Stimulated activated CD4-positive, alpha-beta T cell treated with anti-CD3 and anti-CD28 coated beads, Interleukin-2, amount 100 ng/mL, for 48 hours (primary cell): ENCODE measurements at regions not wholly inside any gene's neighbourhood (a gene's known extent, or its start where the extent isn't known, plus 50 kb on each side); places are given as distances from the start of the nearest gene placed in this dataset.

ENCODE experiments used
- DNase-seq, 2 donors: peaks; one replicate each; pipeline ENCODE4 v3.0.0-alpha.2; 2020

DNA sequence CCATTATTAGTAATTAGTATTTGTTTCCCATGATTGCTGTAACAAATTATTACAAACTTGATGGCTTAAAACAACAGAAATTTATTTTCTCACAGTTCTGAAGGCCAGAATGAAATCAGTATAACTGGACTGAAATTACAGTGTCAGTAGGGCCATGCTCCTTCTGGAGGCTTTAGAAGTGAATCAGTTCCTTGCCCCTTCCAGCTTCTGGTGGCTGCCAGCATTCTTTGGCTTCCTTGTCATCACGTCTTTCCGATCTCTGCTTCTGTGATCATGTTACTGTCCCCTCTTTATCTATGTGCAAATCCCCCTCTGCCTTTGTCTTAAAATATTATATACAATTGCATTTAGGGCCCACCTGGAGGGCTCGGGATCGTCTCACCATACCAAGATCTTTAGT, 92.0 kb downstream of the FOXB1 start:
- DNase-seq: no peak

DNA sequence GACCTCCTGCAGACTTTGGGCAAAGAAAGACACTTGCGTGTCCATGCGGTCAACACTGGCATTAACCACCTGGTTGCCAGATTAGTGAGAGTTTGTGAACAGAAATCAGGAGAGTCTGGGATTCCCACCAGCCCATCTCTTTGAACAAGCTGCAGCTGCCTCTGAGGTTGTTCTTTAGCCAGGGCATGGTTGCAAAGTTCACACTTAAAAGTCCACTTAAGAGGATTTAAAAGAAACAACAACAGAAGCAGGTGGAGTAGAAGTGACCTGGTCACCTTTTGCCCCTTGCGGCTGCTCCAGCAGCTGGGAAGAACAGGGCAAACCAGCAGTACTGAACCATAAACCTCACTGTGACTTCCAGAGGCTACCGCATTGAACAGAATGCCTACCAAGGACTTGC, 97.3 kb downstream of the FOXB1 start:
- DNase-seq: no peak

DNA sequence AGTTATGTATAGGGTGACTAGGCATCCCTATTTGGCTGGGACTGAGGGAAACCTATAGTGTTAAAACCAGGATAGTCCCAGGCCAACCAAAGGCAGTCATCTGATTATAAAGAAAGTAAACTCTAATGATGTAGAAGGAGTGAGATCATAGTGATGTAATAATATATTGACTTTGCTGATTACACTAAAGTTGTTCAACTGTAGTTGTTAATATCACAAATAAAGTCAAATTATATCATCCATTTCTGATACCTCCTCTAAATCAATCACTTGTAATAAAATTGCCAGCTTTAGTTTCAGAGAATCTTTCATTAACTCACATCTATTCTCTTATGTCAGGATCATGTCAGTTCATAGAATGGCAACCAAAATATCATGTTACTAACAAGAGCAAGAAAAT, 98.6 kb downstream of the FOXB1 start:
- no peak for DNase-seq

DNA sequence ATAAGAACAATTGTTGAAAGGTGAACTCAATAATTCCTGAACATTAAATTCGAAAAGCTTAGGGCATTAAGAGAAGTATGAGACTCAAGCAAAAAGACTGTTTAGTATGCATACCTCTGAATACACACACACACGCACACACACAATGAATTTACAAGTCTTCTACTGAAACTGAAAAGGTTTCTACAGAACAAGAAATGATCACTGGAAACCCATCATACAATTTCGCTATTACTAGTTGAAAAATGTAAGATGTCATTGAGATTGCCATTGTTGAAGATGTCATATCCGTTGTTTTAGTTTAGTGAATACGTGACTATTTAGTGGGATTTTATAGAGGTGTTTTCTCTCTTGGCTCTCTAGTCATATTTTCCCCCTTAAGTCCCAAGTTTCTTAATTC, 106.8 kb downstream of the FOXB1 start:
- DNase-seq: no peak

DNA sequence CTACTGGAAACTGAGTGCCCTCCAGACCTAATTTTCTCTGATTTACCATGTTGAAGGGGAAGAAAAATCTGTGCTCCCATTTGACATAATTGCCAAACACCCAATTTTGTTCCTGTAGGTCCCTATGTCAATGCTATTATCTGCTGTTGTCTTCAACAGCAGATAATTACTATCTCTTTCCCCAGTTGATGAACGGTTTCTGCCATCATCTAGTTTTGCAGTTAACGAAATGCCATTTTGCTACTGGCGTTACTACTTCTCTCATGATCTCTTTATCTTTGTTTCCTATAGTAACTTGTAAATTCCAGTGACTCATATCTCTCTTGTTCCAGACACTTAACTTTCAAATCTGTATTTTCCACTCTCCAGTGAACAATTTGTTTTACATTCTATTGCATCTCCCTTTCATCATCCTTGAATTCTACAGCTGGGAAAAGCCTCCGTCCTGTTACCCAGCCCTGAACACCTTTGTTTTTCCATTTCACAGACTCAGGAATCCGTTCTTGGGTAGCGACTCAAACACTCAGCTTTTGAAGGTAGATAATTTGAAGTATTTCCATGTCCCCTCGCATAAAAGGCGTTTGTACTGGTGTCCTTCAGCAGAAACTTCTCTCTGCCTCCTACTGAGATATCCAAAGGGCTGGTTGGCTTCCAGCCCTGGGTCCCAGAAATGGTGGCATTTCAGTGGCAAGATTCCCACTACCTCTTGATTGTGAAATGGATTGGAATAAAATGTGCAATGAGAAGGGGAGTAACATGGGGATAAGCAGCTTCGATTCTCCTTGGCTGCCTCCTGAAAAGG, 111.7 kb downstream of the FOXB1 start:
- DNase-seq: no peak

DNA sequence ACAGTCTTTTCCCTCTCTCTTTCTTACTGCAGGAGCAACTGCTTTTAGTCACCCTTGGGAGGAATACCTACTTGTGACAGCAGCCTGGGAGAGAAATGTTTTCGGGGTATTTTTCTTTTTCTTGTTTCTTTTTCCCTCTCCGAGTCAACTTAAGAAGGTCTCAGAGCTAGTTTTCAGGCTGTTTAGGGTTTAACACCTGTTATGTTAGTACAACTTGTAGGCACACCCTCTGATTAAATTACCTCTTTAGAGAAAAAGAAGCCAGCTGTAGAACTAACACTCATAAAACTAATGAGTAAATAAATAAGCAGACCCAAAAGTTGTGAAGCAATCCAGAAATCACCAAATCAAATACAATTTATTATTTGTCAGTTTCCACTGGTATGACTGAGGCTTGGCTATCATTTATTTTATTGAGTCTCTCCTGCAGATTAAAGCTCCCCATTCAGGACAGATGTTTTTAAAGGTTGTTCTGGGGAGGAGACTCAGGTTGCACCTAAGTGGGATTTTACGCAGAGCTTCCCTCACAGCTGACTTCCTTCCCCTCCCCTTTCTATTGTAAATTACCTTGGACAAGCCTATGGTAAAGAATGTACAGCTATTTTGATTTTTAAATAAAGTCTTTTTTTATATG, 112.5 kb downstream of the FOXB1 start:
- DNase-seq: no peak

DNA sequence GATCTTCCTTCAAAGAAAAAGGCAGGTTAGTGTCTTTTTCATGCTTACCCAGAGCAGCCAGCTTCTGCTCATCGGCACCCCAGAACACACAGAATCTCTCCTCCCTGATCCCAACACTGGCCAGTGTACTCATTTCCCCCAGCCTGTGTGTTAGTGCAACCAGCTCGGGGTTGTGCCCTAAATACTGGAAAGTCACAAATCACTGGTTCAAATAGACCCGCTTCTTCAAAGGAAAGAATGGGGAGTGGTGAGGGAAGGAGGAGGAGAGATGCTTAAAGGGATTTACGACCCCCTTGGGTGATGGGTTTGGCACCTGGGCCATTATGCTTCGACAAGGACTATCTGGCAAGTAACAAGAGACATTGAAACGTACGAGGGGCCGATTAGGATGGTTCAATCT, 114.0 kb downstream of the FOXB1 start:
- DNase-seq: no peak

DNA sequence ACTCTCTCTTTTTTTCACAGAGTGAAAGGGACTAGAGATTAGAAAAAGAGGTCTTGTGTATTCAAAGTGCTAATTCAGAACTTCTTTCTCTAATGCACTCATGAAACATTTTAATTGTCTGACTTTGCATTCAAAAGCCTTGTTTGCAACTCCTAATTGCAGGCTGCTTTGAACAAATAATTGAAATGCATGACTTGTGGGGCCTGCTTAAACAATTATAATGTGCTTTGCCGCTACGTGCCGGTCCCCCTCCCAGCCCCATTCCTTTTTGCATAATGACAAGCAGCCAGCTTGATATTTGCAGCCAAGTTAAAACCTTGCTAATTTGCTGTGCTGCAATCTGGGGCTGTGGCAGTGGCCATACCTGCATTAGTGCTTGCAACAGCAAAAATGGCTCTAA, 114.5 kb downstream of the FOXB1 start:
- DNase-seq: no peak

DNA sequence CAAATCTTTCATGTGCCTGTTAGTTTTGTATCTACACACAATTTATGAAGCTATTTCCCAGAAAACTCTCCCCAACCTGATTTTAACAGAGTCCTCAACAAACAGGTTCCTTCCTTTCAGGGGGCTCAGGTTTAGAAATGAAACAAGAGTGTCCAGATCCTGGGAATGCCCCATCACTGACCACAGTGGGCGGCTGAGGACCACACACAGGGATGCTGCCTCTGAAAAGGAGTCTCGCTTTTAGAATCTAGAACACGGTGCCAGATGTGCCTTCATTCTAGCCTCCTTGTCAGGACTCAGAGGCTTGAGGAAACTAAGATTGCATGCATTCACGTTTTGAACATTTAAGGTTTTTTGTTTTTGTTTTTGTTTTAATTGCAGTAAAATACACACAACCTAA, 115.0 kb downstream of the FOXB1 start:
- DNase-seq: no peak

DNA sequence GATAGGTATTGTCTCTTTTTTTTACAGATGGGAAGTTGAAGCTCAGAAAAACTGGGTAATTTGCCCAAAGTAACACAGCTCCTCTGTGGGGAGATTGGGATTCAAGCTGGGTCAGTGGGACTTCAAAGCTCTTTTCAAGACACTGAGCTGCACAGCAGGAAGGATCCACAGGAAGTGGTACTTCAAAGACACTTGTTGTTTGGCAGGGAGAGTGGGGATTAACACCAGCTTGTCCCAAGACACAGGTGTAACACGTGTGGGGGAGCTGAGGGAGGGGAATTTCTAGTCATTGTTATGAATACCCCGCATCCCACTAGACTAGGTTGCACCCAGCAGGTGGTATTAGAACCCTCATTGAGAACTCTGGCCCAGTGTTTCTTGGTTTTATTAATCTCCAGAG, 116.0 kb downstream of the FOXB1 start:
- no peak for DNase-seq

DNA sequence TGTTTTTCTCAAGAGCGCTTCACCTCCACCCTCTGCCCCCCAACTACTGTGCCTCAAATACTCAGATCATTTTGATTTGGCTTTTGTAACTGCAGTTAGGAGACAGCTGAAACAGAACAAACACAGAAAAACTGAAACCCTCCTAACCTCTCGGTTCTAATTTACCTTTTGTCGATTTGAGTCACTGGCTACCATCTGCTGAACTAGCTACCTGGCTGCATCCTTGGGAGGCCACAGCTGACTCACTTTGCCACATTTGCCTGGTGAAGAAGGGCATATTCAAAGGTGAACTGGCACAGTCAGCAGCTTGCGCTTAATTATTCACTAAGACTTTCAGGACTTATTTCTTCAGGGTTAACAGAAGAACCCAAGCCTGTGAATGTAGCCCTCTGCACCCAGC, 117.7 kb downstream of the FOXB1 start:
- peak in 1 of 2 donors; percentile 32 for DNase-seq

DNA sequence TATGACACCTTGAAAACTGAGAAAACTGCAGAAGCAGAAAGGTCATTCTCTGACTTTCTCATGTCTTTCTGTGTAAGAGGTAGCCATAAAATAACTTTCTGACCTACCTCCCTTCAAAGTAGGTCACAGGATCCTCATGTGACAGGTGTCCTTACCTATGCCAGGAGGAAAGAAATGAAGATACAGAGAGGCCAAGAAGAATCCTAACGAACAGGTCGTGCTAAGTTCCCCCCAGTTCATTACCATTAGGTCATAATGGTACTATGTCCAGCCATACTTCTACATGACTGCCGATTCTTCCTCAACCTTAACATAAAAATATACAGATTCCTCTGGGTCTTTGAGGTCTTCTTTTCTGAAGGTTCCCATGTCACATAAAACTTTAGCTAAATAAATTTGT, 118.6 kb downstream of the FOXB1 start:
- no peak for DNase-seq

DNA sequence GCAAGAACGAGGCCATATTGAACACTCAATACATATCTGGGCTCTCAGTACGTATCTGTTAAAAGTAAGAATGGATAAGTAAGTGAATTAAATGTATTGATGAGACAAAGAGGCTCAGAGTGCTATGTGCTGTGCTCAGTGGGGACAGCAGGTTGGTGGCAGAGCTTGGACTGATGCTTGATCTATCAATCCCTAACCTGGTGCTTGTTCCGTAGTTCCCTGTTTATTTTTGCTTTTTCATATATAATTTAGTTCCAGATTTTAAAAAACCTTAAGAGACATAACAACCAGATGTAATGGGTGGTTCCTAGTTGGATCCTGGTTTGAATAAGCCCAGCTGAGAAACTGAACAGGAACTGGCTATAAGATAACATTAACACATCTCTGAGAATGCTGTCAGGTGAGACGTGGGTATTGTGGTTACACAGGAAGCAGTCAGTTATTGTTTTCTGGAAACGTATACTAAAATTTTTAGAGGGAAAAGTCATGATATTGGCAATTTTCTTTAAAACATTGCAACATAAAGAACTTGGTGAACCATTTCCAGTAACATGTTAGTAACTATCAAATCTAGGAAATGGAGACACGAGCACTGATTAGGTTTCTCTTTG, 120.5 kb downstream of the FOXB1 start:
- DNase-seq: no peak

DNA sequence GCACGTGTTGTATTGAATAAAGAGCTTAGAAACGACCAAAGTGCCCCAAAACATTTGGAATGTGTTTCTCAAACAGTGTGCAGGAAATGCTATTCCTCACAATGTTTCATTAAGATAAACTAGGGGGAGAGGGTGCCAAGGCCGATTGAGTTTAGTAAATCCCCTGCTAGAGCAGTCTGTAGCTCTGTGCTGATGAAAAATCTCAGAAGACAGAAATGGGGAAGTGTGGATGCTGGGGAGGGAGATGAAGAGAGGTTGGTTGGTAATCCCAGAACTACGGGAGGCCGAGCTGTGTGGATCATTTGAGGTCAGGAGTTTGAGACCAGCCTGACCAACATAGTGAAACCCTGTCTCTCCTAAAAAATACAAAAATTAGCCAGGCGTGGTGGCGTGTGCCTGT, 121.2 kb downstream of the FOXB1 start:
- no peak for DNase-seq

DNA sequence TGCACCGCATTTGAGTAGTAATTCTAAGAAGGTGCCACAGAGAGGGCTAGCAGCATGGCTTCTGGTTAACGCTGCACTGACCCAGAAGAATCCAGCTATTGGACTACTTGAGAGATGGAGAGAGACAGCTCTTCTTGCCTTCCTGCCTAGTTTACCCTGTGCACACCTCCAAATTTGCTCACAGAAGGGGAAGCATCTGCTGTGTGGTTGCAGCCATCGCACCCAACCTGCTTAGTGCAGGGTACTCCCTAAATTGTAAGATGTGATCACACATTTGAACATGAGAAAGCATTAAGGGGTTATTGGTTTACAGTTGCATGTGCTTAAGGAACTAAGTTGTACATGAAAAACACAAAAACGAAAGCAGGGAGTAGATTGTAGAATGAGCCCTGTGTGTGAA, 122.1 kb downstream of the FOXB1 start:
- DNase-seq: no peak

DNA sequence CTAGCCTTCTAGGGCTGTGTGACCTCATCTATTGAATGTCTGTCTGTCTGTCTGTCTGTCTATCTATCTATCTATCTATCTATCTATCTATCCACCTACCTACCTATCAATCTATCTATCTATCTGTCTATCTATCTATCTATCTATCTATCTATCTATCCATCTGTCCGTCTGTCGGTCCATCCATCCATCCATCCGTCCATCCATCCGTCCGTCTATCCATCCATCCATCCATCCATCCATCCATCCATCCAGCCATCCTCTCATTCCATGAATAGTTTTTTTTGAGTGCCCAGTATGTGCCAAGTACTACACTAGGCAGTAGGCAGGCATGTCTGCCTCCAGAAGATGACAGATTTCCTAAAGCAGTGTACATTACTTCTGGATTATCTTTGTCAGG, 122.5 kb downstream of the FOXB1 start:
- no peak for DNase-seq

DNA sequence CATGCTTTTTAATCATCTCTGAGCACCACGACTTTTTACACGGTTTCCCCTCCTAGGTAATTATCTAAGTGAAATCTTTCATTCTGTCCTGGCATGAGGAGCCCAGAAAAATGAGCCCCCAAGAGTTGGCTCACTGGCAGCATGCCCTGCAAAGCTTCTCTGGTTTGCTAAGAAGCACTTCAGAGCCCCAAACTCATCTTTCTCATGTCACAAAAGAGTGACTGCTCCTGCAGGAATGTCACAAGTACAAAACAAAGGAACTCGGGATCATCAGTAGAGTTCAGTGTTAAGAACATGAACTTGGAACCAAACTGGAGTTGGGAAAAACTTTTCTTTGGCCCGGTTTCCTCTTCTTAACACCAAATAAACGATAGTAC, 123.9 kb downstream of the FOXB1 start:
- DNase-seq: no peak

DNA sequence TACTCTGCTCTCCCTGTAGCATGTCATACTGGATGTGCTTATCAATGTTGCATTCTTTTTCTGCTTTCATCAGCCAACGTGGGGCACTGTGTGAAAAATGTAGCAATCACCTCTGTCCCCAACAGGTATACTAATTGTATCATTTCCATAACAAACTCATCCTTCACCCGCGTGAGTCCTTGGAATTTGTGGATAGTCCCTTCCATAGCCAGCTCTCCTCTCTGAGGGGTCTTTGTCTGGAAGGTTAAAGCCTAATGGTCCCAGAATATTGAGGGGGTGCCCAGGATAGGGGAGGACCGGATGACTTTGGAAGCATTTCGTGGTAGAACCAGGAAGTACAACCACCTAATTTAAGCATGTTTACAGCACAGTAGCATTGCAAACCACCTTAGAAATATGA, 124.6 kb downstream of the FOXB1 start:
- DNase-seq: no peak

DNA sequence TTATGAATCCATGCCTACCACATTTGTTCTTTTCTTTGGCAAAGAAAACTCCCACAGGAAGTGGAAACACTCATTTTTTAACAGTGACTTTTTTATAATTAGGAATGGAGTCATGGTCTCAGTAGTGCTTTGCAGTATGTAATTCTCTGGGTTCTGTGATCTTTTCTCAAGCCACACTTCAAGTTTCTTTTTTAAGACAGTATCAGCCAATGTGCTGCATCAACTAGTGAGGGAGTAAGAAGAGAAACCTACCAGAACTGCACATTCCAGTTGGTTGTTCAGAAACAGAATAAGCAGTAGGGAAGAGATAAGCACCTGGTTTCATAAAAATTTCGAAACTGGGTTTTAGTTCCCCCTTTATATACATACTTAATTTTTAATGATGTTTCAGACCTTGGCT, 126.3 kb downstream of the FOXB1 start:
- DNase-seq: no peak

DNA sequence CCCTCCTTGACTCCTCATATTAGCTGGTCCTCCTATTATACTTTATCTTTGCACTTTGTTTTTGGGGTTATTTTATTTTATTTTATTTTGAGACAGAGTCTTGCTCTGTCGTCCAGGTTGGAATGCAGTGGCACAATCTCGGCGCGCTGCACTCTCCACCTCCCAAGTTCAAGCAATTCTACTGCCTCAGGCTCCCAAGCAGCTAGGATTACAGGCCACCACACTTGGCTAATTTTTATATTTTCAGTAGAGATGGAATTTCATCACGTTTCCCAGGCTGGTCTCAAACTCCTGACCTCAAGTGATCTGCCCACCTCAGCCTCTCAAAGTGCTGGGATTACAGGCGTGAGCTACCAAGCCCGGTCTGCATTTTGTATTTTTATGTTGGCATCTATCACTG, 126.7 kb downstream of the FOXB1 start:
- no peak for DNase-seq

DNA sequence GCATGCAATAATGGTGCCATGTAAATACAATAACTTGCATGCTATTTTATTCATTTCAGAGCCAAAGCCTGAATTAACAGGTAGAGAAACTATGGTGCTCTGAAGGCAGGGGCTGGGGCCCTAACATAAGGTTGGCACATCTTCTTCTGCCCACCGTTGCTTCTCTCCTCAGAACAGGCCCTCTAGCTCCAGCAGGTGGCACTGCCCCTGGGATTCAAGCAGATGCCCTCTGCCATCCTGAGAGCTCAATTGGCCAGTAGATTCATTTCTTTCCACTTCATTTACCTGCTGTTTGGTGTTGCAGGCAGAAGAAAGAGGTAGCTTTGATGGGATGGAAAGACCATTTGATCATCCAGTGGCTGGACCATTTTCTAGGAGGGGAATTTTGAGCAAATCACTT, 130.5 kb downstream of the FOXB1 start:
- DNase-seq: no peak

DNA sequence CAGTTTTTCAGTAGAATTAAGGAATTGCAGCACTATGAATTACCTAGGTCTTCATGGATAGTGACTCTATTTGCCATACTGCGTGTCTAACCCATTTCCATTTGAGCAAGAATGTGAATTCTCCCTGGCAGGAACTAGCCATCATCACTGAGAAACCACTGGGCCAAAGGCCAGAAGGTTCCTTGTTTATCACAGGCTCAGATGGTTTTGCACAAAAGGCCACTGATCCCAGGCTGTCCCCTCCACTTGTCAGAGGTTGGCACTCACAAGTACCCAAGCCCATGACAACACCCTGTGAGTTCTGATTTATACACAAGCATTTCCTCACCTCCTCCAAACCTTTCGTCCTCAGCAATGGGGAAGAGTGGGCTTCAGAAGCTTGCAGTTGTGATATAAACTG, 131.8 kb downstream of the FOXB1 start:
- DNase-seq: no peak

DNA sequence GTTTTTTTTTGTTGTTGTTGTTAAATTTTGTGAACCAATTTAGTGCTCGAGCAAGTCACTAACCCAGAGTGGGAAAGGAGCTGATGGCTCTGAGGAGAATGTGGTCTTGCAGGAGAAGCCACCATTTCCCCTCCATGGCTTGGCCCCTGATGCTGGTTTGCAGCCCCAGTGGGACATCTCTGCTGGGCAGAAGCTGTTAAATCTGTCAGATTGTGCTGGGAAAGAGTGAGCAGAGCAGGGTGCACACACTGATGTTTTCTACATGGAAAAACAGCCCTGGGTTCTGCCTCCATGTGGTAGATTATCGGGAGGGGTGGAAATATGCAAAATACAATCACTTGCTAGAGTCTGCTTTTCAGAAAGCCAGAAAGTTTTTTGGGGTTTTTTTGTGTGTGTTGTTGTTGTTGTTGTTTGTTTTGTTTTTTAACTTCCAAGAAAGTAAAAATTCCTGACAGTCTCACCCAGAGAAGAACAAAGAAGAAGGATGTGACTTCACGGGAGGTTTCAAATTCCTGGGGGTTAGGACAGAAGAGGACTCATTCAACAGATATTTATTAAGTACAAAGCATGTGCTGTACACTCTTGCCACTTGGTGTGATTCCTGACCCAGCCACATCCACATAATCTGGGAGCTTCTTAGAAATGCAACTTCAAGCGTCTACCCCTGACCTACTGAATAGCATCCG, 133.7 kb downstream of the FOXB1 start:
- DNase-seq: no peak

DNA sequence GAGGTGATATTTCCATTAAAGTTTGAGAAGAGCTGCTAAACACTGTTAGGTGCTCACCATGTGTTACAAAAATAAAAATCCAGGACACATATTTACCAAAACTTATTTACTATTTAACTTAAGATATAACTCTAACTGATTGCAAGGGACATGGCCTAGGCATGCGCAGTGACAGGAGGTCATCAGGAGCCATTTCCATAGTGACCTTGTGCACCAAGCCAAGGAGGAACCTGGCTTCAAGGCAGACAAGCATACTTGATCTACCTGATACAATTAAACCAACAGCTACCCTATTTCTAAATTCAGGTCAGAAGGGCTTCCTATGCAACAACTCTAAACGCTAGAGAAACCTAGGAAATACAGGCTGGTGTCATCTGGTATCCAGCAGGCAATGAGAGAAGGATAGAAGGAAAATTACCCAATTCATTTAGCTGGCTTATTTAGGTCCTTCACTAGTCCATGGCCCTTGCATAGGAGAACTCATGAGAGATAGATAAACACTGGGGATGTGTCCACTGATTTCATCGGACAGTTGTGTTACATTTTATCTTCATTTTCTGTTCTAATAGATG, 134.4 kb downstream of the FOXB1 start:
- DNase-seq: no peak
